ENCODE measurements at regions not wholly inside any gene's neighbourhood (a gene's known extent, or its start where the extent isn't known, plus 50 kb on each side); places are given as distances from the start of the nearest gene placed in this dataset.

DNA sequence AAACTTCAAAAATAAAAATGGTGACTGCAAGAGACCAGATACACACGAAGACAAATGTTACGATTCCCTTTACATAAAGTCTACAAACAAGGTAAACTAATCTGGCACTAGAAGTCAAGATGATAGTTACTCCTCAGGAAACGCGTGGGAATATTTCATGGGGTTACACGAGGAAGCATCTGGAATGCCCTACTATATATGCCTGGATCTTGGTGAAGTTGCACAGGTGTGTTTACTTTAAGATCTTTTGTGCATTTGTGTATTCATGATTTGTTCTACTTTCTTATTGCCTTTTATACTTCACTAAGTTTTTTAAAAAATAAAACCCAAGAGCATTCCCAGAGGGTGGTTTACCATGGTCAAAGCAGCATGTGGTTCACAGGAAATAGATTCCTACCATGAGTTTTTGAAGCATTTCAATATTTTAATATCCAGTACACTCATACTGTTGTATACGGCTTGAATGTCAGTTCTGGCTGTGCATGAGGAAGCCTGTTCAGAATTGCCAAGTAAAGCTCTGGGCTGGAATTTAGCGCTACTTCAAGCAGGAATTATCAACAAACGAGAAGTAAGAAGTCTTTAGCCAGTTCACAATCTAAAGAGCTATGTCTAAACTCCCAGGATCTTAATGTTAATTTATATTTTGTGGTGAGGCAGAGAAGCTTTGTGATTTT, 239.8 kb upstream of the KLHL1 start:
- DNase-seq: no peak
- Histone ChIP-seq H3K4me1 (no peaks in the 10 kb centered on the region), H3K9me3 (no peaks in the 10 kb centered on the region), H3K36me3 (ENCODE audit: insufficient read depth in 1 of 2, low read depth in 1 of 2) (no peaks in the 10 kb centered on the region), H3K27me3 (ENCODE audit: insufficient read depth in 3 of 3, low read length in 2 of 3) (no peaks in the 10 kb centered on the region), H3K4me3 (no peak overlapping the region), H3K27ac (no peak overlapping the region)
- no peak for ATAC-seq
- TF ChIP-seq, protein P1, sequence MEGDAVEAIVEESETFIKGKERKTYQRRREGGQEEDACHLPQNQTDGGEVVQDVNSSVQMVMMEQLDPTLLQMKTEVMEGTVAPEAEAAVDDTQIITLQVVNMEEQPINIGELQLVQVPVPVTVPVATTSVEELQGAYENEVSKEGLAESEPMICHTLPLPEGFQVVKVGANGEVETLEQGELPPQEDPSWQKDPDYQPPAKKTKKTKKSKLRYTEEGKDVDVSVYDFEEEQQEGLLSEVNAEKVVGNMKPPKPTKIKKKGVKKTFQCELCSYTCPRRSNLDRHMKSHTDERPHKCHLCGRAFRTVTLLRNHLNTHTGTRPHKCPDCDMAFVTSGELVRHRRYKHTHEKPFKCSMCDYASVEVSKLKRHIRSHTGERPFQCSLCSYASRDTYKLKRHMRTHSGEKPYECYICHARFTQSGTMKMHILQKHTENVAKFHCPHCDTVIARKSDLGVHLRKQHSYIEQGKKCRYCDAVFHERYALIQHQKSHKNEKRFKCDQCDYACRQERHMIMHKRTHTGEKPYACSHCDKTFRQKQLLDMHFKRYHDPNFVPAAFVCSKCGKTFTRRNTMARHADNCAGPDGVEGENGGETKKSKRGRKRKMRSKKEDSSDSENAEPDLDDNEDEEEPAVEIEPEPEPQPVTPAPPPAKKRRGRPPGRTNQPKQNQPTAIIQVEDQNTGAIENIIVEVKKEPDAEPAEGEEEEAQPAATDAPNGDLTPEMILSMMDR (IDR thresholded peaks at IDR 0.05): no peak
- 69 to 76% (median 74%) methylated on average over 8 of the region's 8 CpGs for WGBS, 3 donors
- intact Hi-C loops (cut with DNase I): no loop called here

DNA sequence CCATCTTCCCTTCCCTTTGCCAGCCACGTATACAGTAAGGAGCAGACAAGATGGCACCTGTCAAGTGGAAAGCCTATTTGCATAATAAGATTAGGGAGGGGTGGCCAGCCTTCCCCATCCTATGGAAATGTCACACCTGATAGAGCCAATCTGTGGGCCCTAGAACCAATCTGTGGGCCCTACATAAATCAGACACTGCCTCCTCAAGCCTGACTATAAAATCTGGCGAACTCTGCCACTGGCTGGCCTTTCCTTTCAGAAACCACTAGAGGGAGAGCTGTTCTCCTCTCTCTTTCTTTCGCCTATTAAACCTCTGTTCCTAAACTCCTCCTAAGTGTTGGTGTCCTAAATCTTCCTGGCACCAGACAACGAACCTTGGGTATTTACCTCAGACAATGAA, 231.5 kb upstream of the KLHL1 start:
- no peak overlapping the region for H3K27ac ChIP-seq
- no peak for ATAC-seq
- peak in 1 of 2 donors; percentile 15 for DNase-seq
- no peaks in the 10 kb centered on the region for H3K4me1 ChIP-seq
- no peak overlapping the region for H3K4me3 ChIP-seq
- intact Hi-C loops (cut with DNase I): no loop called here
- no peaks in the 10 kb centered on the region for H3K36me3 ChIP-seq (ENCODE audit: insufficient read depth in 1 of 2, low read depth in 1 of 2)
- TF ChIP-seq, protein P1 (IDR thresholded peaks at IDR 0.05): no peak
- WGBS, 3 donors: 55 to 60% (median 56%) methylated on average over 4 of the region's 4 CpGs
- H3K9me3 ChIP-seq: no peaks in the 10 kb centered on the region
- no peaks in the 10 kb centered on the region for H3K27me3 ChIP-seq (ENCODE audit: insufficient read depth in 3 of 3, low read length in 2 of 3)

DNA sequence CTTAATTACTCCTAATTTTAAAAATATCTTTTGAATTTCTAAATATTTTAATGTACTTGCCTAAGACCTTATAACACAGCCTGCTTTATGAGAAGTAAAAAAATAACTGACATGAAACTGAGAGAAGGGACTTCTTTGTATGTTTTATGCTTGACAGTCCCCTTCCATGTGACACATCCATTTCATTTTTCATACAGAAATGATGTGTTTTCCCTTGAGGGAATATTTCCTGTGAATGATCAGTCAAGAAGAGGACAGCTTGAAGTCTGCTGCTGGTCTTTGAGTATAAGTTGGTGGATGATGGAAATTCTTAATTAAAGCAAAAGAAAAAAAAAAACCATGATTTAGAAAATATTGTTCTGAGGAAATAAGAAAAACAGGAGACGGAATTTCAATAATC, 230.4 kb upstream of the KLHL1 start:
- intact Hi-C loops (cut with DNase I): no loop called here

DNA sequence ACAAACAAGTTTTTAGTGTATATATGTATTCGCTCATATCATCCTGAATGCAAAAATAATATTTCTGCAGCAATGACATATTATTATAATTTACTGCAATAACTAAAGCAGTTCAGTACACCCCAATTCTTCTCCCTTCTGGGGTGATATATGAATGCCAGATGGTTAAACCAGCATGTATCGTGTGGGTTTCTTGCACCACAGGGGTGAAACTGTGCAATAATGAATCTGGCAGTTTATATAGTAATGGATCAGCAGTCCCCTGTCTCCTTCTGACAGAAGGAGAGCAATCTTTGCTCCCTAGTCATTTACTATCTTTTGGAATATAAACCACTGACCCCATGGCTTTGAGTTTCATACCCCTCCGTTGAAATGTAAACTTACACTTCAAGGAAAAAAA, 228.6 kb upstream of the KLHL1 start:
- WGBS, 3 donors: 54 to 63% (median 62%) methylated on average over 3 of the region's 3 CpGs
- no peaks in the 10 kb centered on the region for H3K36me3 ChIP-seq (ENCODE audit: insufficient read depth in 1 of 2, low read depth in 1 of 2)
- H3K4me1 ChIP-seq: no peaks in the 10 kb centered on the region
- no peaks in the 10 kb centered on the region for H3K9me3 ChIP-seq
- no peaks in the 10 kb centered on the region for H3K27me3 ChIP-seq (ENCODE audit: insufficient read depth in 3 of 3, low read length in 2 of 3)
- no peak overlapping the region for H3K27ac ChIP-seq
- H3K4me3 ChIP-seq: no peak overlapping the region
- DNase-seq: no peak
- ATAC-seq: no peak
- TF ChIP-seq, protein P1 (IDR thresholded peaks at IDR 0.05): no peak
- intact Hi-C loops (cut with DNase I): no loop called here

More for the DNA sequence above, 230.4 kb upstream of the KLHL1 start:
- Histone ChIP-seq H3K27ac (no peak overlapping the region), H3K36me3 (ENCODE audit: insufficient read depth in 1 of 2, low read depth in 1 of 2) (no peaks in the 10 kb centered on the region), H3K4me1 (no peaks in the 10 kb centered on the region), H3K4me3 (no peak overlapping the region), H3K27me3 (ENCODE audit: insufficient read depth in 3 of 3, low read length in 2 of 3) (no peaks in the 10 kb centered on the region), H3K9me3 (no peaks in the 10 kb centered on the region)
- DNase-seq: no peak
- TF ChIP-seq, protein P1 (IDR thresholded peaks at IDR 0.05): no peak
- no peak for ATAC-seq
- WGBS, 3 donors: 75 to 83% (median 80%) methylated on average over 1 of the region's 1 CpG

DNA sequence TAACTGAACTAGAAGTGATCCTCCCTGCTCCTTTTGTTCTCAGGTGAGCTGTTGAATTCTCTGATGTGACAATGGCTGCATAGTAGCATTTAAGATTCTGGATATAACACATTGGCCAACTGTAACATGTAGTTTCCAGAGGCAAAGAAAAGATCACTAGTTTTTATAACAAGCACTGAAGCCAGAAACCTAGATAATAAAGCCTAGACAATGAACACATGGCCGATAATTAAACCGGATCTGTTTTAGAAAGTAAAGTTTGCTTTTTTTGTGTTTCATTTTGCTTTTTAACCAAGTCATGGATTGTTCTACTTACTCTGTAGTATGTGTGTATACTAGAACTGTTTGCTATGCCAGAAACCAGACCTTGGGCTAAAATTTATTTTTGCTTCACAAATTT, 225.5 kb upstream of the KLHL1 start:
- no peaks in the 10 kb centered on the region for H3K9me3 ChIP-seq
- DNase-seq (no peak), ATAC-seq (no peak)
- no peak overlapping the region for H3K4me3 ChIP-seq
- 89 to 94% (median 93%) methylated on average over 2 of the region's 2 CpGs for WGBS, 3 donors
- no peaks in the 10 kb centered on the region for H3K36me3 ChIP-seq (ENCODE audit: insufficient read depth in 1 of 2, low read depth in 1 of 2)
- H3K27ac ChIP-seq: no peak overlapping the region
- TF ChIP-seq, protein P1 (IDR thresholded peaks at IDR 0.05): no peak
- H3K4me1 ChIP-seq: no peaks in the 10 kb centered on the region
- intact Hi-C loops (cut with DNase I): no loop called here
- no peaks in the 10 kb centered on the region for H3K27me3 ChIP-seq (ENCODE audit: insufficient read depth in 3 of 3, low read length in 2 of 3)
